IPS DF 6.9 (cell line): ENCODE measurements at regions not wholly inside any gene's neighbourhood (a gene's known extent, or its start where the extent isn't known, plus 50 kb on each side); places are given as distances from the start of the nearest gene placed in this dataset.
"Not testable (repeated sequence)": the region's sequence is repeated elsewhere in the genome, so short reads cannot be mapped to it uniquely, and the experiment has no call there.

Experiments
- DNase-seq: peaks from one replicate; pipeline ENCODE4 v3.0.0-alpha.2; 2013; ENCODE audit warnings: low read depth, low spot score
- H3K27ac ChIP-seq: one replicate; pipeline ENCODE4 v1.5.1; 2013; ENCODE audit warnings: low read length, control low read depth
- H3K27me3 ChIP-seq: 2 replicates; pipeline ENCODE4 v1.6.1; 2013; ENCODE audit warnings: mild to moderate bottlenecking, low read length; ENCODE audit not compliant: control insufficient read depth, insufficient read depth
- H3K36me3 ChIP-seq: 2 replicates; pipeline ENCODE4 v1.6.1; 2013; ENCODE audit warnings: low read length; ENCODE audit not compliant: control insufficient read depth, insufficient read depth
- H3K4me1 ChIP-seq: 2 replicates; pipeline ENCODE4 v1.6.1; 2013; ENCODE audit warnings: low read length; ENCODE audit not compliant: control insufficient read depth, insufficient read depth
- H3K4me3 ChIP-seq: 2 replicates; pipeline ENCODE4 v1.5.1; 2013; ENCODE audit warnings: mild to moderate bottlenecking, low read length
- H3K9me3 ChIP-seq: 2 replicates; pipeline ENCODE4 v1.6.1; 2013; ENCODE audit warnings: low read length, inconsistent platforms; ENCODE audit not compliant: control insufficient read depth, insufficient read depth
- WGBS: extraction: QIAGEN DNeasy Blood & Tissue Kit; methylation state at CpG from one replicate; pipeline ENCODE4 v1.1.7; 2013; ENCODE audit warnings: mixed read lengths, missing lambda C conversion rate; ENCODE audit not compliant: insufficient read length, insufficient coverage; 5-methylcytosine and 5-hydroxymethylcytosine counted together

DNA sequence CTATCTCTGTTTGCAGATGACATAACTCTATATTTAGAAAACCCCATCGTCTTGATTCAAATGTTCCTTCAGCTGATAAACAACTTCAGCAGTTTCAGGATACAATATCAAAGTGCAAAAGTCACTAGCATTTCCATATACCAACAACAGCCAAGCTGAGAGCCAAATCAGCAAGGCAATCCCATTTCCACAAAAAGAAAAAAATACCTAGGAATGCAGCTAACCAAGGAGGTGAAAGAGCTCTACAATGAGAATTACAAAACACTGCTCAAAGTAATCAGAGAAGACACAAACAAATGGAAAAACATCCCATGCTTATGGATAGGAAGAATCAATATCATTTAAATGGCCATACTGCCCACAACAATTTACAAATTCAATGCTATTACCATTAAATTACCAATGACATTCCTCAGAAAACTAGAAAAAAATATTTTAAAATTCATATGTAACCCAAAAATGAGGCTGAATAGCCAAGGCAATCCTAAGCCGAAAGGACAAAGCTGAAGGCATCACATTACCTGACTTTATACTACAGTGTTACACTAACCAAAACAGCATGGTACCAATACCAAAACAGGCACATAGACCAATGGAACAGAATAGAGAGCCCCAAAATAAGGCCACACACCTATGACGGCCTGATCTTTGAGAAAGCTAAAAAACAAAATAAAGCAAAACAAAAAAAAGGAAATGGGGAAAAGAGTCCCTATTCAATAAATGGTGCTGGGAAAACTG is 901.7 kb downstream of the LRFN5 start:
- no peaks in the 10 kb centered on the region for H3K27me3 ChIP-seq
- no peaks in the 10 kb centered on the region for H3K36me3 ChIP-seq
- H3K4me3 ChIP-seq = no peak overlapping the region
- H3K27ac ChIP-seq = peak overlapping the region; percentile 92
- DNase-seq = no peak
- no CpG with 5 or more reads among the region's 3 CpGs for WGBS
- no peaks in the 10 kb centered on the region for H3K9me3 ChIP-seq
- H3K4me1 ChIP-seq = no peaks in the 10 kb centered on the region; the same call in 1 of the 2 replicates

DNA sequence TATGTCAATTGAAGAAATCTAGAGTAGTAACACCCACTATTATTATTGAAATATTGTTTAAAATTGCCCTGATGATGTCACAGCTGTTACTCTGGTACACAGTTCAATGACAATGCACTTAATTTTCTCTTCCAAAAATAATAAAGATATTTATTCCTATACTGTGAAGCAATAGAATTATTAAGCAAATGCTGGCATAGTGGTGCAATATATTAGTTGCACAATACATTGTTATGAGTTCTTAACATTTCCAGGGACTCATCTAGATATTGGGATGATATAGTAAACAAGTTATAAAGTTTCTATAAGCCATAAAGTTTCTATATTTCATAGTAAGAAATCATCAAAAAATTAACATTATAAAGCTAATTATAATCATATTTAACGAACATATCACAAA is 897.8 kb downstream of the LRFN5 start:
- no CpG with 5 or more reads among the region's 1 CpG for WGBS
- Histone ChIP-seq H3K4me3 (no peak overlapping the region), H3K4me1 (no peaks in the 10 kb centered on the region; the same call in 1 of the 2 replicates), H3K27ac (no peak overlapping the region), H3K9me3 (no peaks in the 10 kb centered on the region), H3K27me3 (no peaks in the 10 kb centered on the region), H3K36me3 (no peaks in the 10 kb centered on the region)
- DNase-seq = no peak

DNA sequence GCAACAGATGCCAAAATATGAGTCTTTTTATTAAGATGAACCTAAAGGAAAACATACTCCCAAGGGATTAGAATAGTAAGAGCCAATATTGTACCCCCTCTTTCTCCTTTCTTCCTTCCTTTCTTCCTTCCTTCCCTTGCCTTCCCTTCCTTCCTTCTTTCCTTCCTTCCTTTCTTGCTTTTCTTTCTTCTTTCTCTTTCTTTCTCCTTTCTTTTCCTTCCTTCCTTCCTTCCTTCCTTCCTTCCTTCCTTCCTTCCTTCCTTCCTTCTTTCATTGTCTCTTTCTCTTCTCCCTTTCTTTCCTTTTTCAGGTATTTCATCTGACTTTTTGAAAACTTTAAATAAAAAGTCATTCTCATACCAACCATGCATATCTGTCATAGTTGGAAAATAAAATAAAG is 892.5 kb downstream of the LRFN5 start:
- Histone ChIP-seq H3K27ac (no peak overlapping the region), H3K27me3 (no peaks in the 10 kb centered on the region), H3K9me3 (no peaks in the 10 kb centered on the region), H3K4me3 (no peak overlapping the region), H3K4me1 (no peaks in the 10 kb centered on the region), H3K36me3 (no peaks in the 10 kb centered on the region)
- no peak for DNase-seq

DNA sequence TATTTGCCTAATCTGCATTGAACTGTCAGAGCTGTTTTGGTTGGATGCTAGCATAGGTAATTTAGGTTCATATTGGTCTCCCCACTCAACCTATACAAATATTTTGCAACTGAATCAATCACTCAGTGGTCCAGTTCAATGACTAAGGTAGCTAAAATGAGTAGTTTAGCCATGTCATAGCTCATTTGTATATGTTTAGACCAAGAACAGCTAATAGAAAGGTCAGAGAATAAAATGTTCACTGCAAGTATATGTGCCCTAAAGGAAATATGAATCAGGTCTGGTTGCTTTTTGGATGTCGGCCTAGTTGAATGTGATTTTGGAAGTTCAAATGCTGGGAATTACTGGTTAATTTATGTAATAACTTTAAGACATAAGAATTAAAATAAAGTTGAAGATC is 883.9 kb downstream of the LRFN5 start:
- Histone ChIP-seq H3K27ac (no peak overlapping the region), H3K36me3 (no peaks in the 10 kb centered on the region), H3K27me3 (no peaks in the 10 kb centered on the region), H3K4me1 (no peaks in the 10 kb centered on the region), H3K4me3 (no peak overlapping the region), H3K9me3 (no peaks in the 10 kb centered on the region)
- no CpG with 5 or more reads among the region's 1 CpG for WGBS
- DNase-seq = no peak

DNA sequence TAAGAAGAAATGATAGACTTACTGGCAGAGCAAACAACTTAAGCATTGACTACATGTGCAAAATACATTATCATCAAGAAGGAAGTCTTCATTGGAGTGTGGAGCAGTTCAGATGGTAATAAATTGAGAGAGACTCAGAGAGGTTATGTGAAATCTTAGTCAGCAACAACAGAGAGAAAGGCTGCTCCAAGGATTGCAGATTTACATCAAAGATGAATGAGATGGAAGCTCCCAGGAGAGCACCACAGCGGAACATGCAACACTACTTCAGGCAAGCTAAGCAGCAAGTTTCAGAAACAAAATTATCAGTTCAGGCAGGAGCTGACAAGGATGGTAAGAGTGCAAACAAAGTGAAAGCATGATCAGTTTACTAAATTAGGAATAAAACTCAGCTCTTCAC is 882.3 kb downstream of the LRFN5 start:
- Histone ChIP-seq H3K4me3 (no peak overlapping the region), H3K27me3 (no peaks in the 10 kb centered on the region), H3K9me3 (no peaks in the 10 kb centered on the region), H3K4me1 (no peaks in the 10 kb centered on the region), H3K36me3 (no peaks in the 10 kb centered on the region), H3K27ac (no peak overlapping the region)
- no peak for DNase-seq
- WGBS = no CpG with 5 or more reads among the region's 1 CpG

DNA sequence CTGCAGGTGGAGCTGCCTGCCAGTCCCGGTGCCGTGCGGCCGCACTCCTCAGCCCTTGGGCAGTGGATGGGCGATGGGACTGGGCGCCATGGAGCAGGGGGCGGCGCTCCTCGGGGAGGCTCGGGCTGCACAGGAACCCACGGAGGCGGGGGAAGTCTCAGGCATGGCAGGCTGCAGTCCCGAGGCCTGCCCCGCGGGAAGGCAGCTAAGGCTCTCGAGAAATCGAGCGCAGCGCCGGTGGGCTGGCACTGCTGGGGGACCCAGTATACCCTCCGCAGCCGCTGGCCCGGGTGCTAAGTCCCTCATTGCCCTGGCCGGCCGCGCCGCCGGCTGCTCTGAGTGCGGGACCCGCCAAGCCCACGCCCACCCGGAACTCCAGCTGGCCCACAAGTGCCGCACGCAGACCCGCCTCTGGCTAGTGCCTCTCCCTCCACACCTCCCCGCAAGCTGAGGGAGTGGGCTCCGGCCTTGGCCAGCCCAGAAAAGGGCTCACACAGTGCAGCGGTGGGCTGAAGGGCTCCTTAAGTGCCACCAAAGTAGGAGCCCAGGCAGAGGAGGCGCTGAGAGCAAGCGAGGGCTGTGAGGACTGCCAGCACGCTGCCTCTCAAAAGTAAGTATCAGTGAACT is 875.8 kb downstream of the LRFN5 start:
- H3K27me3 ChIP-seq, H3K9me3 ChIP-seq, H3K27ac ChIP-seq, H3K4me1 ChIP-seq, H3K36me3 ChIP-seq, H3K4me3 ChIP-seq, DNase-seq: not testable (repeated sequence)
- no CpG with 5 or more reads among the region's 41 CpGs for WGBS

DNA sequence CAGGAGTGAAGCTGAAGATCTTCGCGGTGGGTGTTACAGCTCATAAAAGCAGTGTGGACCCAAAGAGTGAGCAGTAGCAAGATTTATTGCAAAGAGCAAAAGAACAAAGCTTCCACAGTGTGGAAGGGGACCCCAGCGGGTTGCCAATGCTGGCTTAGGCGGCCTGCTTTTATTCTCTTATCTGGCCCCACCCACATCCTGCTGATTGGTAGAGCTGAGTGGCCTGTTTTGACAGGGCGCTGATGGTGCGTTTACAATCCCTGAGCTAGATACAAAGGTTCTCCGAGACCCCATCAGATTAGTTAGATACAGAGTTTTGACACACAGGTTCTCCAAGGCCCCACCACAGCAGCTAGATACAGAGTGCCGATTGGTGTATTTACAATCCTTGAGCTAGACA is 875.0 kb downstream of the LRFN5 start:
- not testable (repeated sequence) for H3K36me3 ChIP-seq, H3K9me3 ChIP-seq, DNase-seq, H3K27ac ChIP-seq, H3K4me1 ChIP-seq, H3K4me3 ChIP-seq, H3K27me3 ChIP-seq
- no CpG with 5 or more reads among the region's 8 CpGs for WGBS

DNA sequence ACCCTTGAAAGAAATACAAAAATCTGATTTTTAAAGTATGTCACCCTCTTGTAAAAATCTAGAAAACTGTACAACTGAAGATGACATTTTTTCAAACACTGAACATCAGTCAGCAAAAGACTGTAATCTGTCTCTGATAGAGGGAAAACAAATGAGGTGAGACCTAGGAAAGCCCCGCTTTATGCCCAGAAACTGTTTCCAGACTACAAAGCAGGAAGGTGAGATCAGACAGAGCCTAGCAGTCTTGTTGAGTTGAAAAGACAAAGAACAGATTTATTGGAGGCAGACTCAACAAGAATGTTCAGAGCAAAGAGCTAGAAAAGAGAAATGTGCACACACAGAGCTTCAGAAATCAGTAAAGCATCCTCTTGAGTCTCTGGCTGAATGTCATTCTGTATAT is 873.6 kb downstream of the LRFN5 start:
- no peak for DNase-seq
- H3K36me3 ChIP-seq = no peaks in the 10 kb centered on the region
- H3K4me1 ChIP-seq = no peaks in the 10 kb centered on the region
- WGBS = no CpG with 5 or more reads among the region's 1 CpG
- H3K27ac ChIP-seq = no peak overlapping the region
- no peaks in the 10 kb centered on the region for H3K27me3 ChIP-seq
- no peak overlapping the region for H3K4me3 ChIP-seq
- H3K9me3 ChIP-seq = no peaks in the 10 kb centered on the region

DNA sequence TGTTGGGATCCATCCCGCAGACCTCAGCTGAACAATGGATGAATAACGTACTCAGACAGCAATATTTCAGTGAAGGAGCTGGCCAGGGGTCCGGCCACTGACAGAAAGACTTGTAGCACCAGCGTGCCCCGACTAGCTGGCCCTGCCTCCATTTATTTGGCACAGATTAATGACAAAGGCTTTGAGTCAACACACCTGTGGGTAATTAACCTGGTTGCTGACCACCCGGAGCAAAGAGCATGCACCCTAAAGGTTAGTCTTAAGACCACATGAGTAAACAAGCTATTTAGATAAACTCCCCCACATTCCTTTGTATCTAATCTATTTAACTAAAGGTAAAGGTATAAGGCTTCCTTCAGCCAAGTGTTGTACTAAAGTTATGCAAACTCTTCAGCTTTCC is 868.6 kb downstream of the LRFN5 start:
- peak; percentile 37 for DNase-seq
- H3K4me3 ChIP-seq = no peak overlapping the region
- no peaks in the 10 kb centered on the region for H3K4me1 ChIP-seq
- H3K27me3 ChIP-seq = no peaks in the 10 kb centered on the region
- no peaks in the 10 kb centered on the region for H3K9me3 ChIP-seq
- no CpG with 5 or more reads among the region's 6 CpGs for WGBS
- H3K36me3 ChIP-seq = no peaks in the 10 kb centered on the region
- H3K27ac ChIP-seq = no peak overlapping the region

DNA sequence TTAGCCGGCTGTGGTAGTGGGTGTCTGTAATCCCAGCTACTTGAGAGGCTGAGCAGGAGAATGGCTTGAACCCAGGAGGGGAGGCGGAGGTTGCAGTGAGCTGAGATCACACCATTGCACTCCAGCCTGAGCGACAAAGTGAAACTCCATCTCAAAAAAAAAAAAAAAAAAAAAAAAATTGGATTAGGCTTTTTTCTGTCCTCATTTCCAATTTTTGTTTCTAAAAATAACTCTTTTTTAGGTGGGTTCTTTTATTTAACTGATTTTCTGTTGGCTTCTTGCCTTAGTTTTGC is 863.7 kb downstream of the LRFN5 start:
- Histone ChIP-seq H3K27ac (no peak overlapping the region), H3K36me3 (no peaks in the 10 kb centered on the region), H3K27me3 (no peaks in the 10 kb centered on the region), H3K4me1 (no peaks in the 10 kb centered on the region), H3K4me3 (no peak overlapping the region), H3K9me3 (no peaks in the 10 kb centered on the region)
- DNase-seq = no peak
- WGBS = no CpG with 5 or more reads among the region's 3 CpGs
